ENCODE measurements at regions not wholly inside any gene's neighbourhood (a gene's known extent, or its start where the extent isn't known, plus 50 kb on each side); places are given as distances from the start of the nearest gene placed in this dataset.
"Not testable (repeated sequence)": the region's sequence is repeated elsewhere in the genome, so short reads cannot be mapped to it uniquely, and the experiment has no call there.

DNA sequence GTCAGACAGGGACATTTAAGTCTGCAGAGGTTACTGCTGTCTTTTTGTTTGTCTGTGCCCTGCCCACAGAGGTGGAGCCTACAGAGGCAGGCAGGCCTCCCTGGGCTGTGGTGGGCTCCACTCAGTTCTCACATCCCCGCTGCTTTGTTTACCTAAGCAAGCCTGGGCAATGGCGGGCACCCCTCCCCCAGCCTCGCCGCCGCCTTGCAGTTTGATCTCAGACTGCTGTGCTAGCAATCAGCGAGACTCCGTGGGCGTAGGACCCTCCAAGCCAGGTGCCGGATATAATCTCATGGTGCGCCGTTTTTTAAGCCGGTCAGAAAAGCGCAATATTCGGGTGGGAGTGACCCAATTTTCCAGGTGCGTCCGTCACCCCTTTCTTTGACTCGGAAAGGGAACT is 264.3 kb upstream of the KYNU start:
- H3K27ac ChIP-seq (ENCODE audit: low read depth, low read length); H4K91ac ChIP-seq (replicated peaks; ENCODE audit: insufficient read length, low read length); H3K4me1 ChIP-seq (replicated peaks in 1 of 4; ENCODE audit: control insufficient read depth in 3 of 4, insufficient read depth in 4 of 4, low read length in 3 of 4); H2BK15ac ChIP-seq (ENCODE audit: low read length); H3K56ac ChIP-seq (replicated peaks; ENCODE audit: insufficient read length, low read depth, low read length); H3K18ac ChIP-seq (ENCODE audit: extremely low read depth, low read length); DNase-seq (ENCODE audit: low read depth in 1 of 2, low spot score in 2 of 2); H3K4ac ChIP-seq (replicated peaks; ENCODE audit: insufficient read length, low read depth, low read length); H4K5ac ChIP-seq (ENCODE audit: insufficient read length, low read depth, low read length); H3K4me2 ChIP-seq (ENCODE audit: insufficient read depth in 1 of 2, low read depth in 2 of 2, low read length in 2 of 2); H3K27me3 ChIP-seq (replicated peaks in 1 of 4; ENCODE audit: control insufficient read depth in 3 of 4, extremely low read depth in 1 of 4, insufficient read depth in 3 of 4, low read length in 3 of 4); H3K9me3 ChIP-seq (ENCODE audit: insufficient read depth in 2 of 2, low read depth in 1 of 2, low read length in 1 of 2); H2BK20ac ChIP-seq (ENCODE audit: low read length); H2BK5ac ChIP-seq (ENCODE audit: low read depth, low read length); H3K23ac ChIP-seq (ENCODE audit: insufficient read length); H4K8ac ChIP-seq (ENCODE audit: extremely low read depth, insufficient read depth, low read length); H2AK5ac ChIP-seq (ENCODE audit: low read depth, low read length); H3K4me3 ChIP-seq (ENCODE audit: extremely low read depth in 1 of 4, insufficient read depth in 2 of 4, low read depth in 3 of 4, low read length in 4 of 4); H3K36me3 ChIP-seq (ENCODE audit: control insufficient read depth in 2 of 4, insufficient read depth in 4 of 4, low read length in 3 of 4); H3K79me2 ChIP-seq (ENCODE audit: control insufficient read depth in 1 of 2, insufficient read depth in 2 of 2, low read length in 2 of 2); H4K20me1 ChIP-seq (replicated peaks in 1 of 2; ENCODE audit: control insufficient read depth in 1 of 2, insufficient read depth in 2 of 2, low read length in 2 of 2); POLR2A ChIA-PET (ENCODE audit: partially characterized antibody); CTCF ChIA-PET (ENCODE audit: partially characterized antibody); H3K9ac ChIP-seq (replicated peaks in 1 of 4; ENCODE audit: extremely low read depth in 1 of 4, low read depth in 3 of 4, low read length in 3 of 4); H2AFZ ChIP-seq (ENCODE audit: low read length); H2BK12ac ChIP-seq (ENCODE audit: low read depth, low read length); H3K23me2 ChIP-seq (ENCODE audit: low read depth, low read length); FAIRE-seq; H3K79me1 ChIP-seq (ENCODE audit: low read depth, low read length); H2BK120ac ChIP-seq (replicated peaks; ENCODE audit: low read depth, low read length); H3K14ac ChIP-seq (ENCODE audit: insufficient read length): not testable (repeated sequence)
- 82% methylated on average over 7 of the region's 17 CpGs; no CpG with 5 or more reads in 1 of the 2 experiments for WGBS, 2 experiments (ENCODE audit: extremely low coverage in 1 of 2, insufficient coverage in 1 of 2, insufficient read length in 1 of 2, insufficient replicate concordance in 2 of 2, low coverage in 1 of 2, low lambda C conversion rate in 2 of 2, missing lambda C conversion rate in 1 of 2)

Measured in H1 (cell line).